ENCODE measurements at regions not wholly inside any gene's neighbourhood (a gene's known extent, or its start where the extent isn't known, plus 50 kb on each side); places are given as distances from the start of the nearest gene placed in this dataset.
A peak's percentile ranks its signal among the peaks of the same experiment; 100 is the strongest.

DNA sequence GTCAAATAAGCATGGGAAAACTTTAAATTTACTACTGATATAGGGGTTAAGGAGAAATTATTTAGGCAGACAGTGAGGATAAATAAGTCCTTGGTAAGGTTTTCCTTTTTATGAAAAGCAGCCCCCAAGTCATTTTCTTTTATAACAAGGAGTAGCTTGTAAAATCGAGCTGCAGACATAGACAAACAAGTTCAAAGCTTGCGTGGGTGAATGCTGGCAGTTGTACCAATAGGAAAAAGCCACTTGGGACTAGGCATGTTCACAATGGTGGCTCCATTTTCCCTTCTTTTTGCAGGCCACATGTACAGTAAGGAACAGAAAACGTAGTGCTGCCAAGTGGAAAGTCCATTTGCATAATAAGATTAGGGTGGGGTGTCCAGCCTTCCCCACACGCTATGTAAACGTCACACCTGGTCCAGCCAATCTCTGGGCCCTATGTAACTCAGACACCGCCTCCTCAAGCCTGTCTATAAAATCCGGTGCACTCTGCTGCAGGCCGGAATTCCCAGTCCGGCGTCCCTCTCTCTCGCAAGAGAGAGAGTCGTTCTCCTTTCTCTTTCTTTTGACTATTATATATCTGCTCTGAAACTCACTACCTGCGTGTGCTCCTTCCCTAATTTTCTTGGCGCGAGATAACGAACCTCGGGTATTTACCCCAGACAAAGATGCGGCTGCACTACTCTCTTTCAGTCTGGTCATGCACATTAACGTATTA is 217.1 kb upstream of the MAN1A1 start (continued):
- TF ChIP-seq PRPF4 (IDR thresholded peaks at IDR 0.05; ENCODE audit: insufficient read depth, low read depth, low read length, poor library complexity, severe bottlenecking) (no peak), ZKSCAN3 (CRISPR knock-in tag; IDR thresholded peaks at IDR 0.05) (no peak), VEZF1 (CRISPR knock-in tag; IDR thresholded peaks at IDR 0.05) (0 out of 2 replicates have a peak, but pooled peaks have one; percentile 26), ZC3H4 (CRISPR knock-in tag; IDR thresholded peaks at IDR 0.05; ENCODE audit: borderline replicate concordance) (no peak), ZFPM2 (CRISPR knock-in tag; IDR thresholded peaks at IDR 0.05) (no peak), RAD21 (CRISPR knock-in tag; conservative IDR thresholded peaks at IDR 0.05 in 1 of 2, IDR thresholded peaks at IDR 0.05 in 1 of 2) (0 out of 4 replicates have a peak, but pooled peaks of 1 of the 2 experiments have one; percentile 6), ZBTB33 (CRISPR knock-in tag; IDR thresholded peaks at IDR 0.05) (no peak), ZNF830 (CRISPR knock-in tag; IDR thresholded peaks at IDR 0.05) (no peak), DLX4 (CRISPR knock-in tag; IDR thresholded peaks at IDR 0.05) (no peak), MYNN (IDR thresholded peaks at IDR 0.05) (no peak), MYNN (CRISPR knock-in tag; IDR thresholded peaks at IDR 0.05) (no peak), CBX3 (IDR thresholded peaks at IDR 0.05; ENCODE audit: borderline replicate concordance in 1 of 2, low read length in 2 of 2) (no peak), HDAC3 (IDR thresholded peaks at IDR 0.05; ENCODE audit: borderline replicate concordance, partially characterized antibody) (no peak), ZBTB1 (CRISPR knock-in tag; IDR thresholded peaks at IDR 0.05; ENCODE audit: borderline replicate concordance, low read depth) (no peak), ZNF444 (CRISPR knock-in tag; IDR thresholded peaks at IDR 0.05) (no peak), FOXO4 (CRISPR knock-in tag; IDR thresholded peaks at IDR 0.05) (no peak), GATAD2B (IDR thresholded peaks at IDR 0.05; ENCODE audit: borderline replicate concordance) (no peak), SPI1 (IDR thresholded peaks at IDR 0.05; ENCODE audit: borderline replicate concordance, low read depth, low read length) (no peak), RUNX1 (IDR thresholded peaks at IDR 0.05; ENCODE audit: low read depth) (no peak), MAFK (IDR thresholded peaks at IDR 0.05; ENCODE audit: low read length) (no peak), NCOA2 (IDR thresholded peaks at IDR 0.05; ENCODE audit: partially characterized antibody in 2 of 2) (no peak)
- TF ChIP-seq, protein P1, sequence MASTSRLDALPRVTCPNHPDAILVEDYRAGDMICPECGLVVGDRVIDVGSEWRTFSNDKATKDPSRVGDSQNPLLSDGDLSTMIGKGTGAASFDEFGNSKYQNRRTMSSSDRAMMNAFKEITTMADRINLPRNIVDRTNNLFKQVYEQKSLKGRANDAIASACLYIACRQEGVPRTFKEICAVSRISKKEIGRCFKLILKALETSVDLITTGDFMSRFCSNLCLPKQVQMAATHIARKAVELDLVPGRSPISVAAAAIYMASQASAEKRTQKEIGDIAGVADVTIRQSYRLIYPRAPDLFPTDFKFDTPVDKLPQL (IDR thresholded peaks at IDR 0.05; ENCODE audit: extremely low read depth, insufficient read length), result no peak
